SK-N-SH treated with all-trans-retinoic acid at 6 μM for 48 hours (cell line): ENCODE measurements at regions not wholly inside any gene's neighbourhood (a gene's known extent, or its start where the extent isn't known, plus 50 kb on each side); places are given as distances from the start of the nearest gene placed in this dataset.

Experiments used
- CREB5 ChIP-seq: fragments of 250-450 bp; sonication (Bioruptor Pico); IDR thresholded peaks from 2 replicates; pipeline ENCODE4 v1.5.1; 2020; ENCODE audit warnings: low read depth, mild to moderate bottlenecking, moderate library complexity
- GLIS3 ChIP-seq: fragments of 250-450 bp; sonication (Bioruptor Pico); IDR thresholded peaks from 2 replicates; pipeline ENCODE4 v1.5.0; 2020; ENCODE audit warnings: mild to moderate bottlenecking, moderate library complexity
- PATZ1 ChIP-seq: fragments of 250-450 bp; sonication (Bioruptor Pico); IDR thresholded peaks from 2 replicates; pipeline ENCODE4 v1.8.0; 2020; ENCODE audit warnings: mild to moderate bottlenecking, moderate library complexity, borderline replicate concordance
- ZNF8 ChIP-seq: fragments of 450-650 bp; formaldehyde crosslinking; IDR thresholded peaks from 2 replicates; pipeline ENCODE4 v1.5.0; 2020; ENCODE audit warnings: mild to moderate bottlenecking, moderate library complexity

- TF ChIP-seq ZNF8 (CRISPR knock-in tag) (no peak), PATZ1 (CRISPR knock-in tag) (no peak), GLIS3 (CRISPR knock-in tag) (no peak), CREB5 (CRISPR knock-in tag) (no peak)
Measured at GRCh38 chr16:61233713-61234112, 802.5 kb downstream of the CDH8 start.
